Epidermal melanocyte (primary cell): ENCODE measurements at regions not wholly inside any gene's neighbourhood (a gene's known extent, or its start where the extent isn't known, plus 50 kb on each side); places are given as distances from the start of the nearest gene placed in this dataset.

Experiments used
- DNase-seq: peaks from one replicate; pipeline ENCODE4 v3.0.0; 2011; ENCODE audit warnings: low spot score; ENCODE audit not compliant: insufficient read length

DNA sequence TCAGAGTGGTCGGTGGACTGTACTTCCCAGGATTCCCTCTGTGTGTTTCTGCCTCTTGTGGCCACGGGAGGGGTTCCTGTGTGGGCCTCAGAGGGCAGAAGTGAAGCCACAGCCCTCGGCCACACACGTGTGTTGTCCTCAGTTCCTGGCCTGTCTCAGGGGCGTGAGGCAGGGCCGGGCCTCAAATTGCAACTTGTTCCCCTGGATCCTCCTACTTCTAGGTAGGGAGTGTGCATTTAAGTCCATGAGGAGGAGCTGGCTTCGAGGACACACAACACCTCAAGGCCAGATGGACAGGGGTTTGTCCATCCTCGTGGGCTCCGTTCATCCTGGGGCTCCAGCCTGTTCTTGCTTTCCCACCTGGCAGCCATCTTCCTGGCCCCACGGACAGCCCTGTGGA, 573.0 kb downstream of the TBC1D22A start:
- no peak for DNase-seq

DNA sequence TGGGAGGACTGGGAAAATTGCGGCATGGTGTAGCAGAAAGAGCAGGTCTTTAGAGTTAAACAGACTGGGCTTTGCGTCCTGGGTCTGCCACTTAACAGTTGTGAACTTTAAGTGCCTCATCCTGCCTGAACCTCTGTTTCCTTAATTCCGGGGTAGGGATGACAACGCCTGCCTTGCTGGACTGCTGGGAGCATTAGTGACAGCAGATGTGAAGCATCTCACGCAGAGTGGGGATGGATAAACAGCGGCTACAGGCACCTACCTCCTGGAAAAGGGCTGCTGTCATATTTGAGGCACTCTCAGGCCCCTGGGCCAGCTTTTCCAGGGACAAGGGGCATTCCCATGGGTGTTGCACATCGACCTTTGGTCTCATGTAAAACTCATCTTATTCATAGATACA, 572.2 kb downstream of the TBC1D22A start:
- DNase-seq: no peak

DNA sequence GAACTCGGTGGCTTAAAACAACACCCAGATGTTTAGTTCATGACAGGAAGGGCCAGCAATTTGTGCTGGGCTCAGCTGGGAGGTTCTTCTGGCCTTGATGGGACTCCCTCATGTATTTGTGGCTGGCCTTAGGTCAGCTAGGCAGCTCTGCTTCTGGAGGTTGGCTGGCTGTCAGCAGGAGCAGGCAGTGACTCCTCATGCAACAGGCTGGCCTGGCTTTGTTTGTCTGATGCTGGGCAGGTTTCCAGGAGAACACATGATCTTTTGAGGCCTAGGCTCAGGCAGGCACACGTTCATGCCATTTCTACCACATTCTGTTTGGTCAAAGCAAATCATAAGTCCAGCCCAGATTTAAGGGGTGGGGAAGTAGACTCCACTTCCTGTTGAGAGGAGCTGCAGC, 571.2 kb downstream of the TBC1D22A start:
- no peak for DNase-seq

DNA sequence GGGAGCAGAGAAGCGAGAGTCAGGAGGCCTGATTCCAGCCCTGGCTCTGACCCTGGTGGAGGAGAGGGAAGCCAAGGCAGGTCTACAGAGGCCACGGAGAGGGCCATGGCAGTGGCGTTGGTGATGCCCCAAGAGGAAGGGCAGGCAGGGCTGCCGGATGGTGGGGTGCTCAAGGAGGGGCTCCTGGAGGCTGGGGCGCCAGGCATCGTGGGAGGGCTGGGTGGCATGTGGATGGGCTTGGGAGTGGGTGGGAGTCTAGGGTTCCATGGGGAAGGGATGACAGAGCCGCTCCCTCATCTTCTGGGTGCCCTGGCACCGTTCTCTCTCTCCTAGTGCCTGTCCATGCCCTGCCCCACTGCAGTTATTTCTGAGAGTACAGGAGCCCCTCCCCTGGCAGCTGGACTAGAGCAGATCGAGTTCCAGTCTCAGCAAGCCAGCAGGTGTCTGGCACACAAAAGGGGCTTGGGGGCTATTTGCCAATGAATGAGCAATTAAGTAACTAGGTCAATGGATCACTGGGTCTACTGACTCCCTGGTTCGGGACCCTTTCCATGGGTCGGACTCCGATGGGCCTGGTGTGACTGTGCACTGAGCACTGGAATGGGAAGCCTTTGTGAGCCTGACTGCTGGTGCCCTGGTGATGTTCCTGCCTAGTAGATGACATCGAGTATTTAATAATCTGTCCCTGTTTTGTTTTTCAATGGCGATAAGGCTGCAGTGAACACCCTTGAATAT, 570.0 kb downstream of the TBC1D22A start:
- DNase-seq: no peak

DNA sequence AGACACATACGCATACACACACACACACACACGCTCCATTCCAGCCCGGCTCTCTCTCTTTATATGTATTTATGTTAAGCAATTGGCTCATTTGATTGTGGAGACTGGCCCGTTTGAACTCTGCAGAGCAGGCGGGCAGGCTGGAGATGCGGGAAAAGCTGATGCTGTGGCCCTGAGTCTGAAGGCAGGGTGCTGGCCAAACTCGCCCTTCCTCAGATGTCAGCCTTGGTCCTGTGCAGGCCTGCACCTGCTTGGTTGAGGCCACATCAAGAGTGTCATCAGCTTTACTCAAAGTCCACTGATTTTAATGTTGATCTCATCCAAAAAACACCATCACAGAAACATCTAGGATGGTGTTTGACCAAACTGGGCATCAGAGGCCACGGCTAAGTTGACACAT, 569.3 kb downstream of the TBC1D22A start:
- DNase-seq: no peak

GRCh38 chr22:47329727-47330650, 567.5 kb downstream of the TBC1D22A start:
- DNase-seq: no peak

- no peak for DNase-seq
Observed at GRCh38 chr22:47328550-47329243, 566.2 kb downstream of the TBC1D22A start.

DNA sequence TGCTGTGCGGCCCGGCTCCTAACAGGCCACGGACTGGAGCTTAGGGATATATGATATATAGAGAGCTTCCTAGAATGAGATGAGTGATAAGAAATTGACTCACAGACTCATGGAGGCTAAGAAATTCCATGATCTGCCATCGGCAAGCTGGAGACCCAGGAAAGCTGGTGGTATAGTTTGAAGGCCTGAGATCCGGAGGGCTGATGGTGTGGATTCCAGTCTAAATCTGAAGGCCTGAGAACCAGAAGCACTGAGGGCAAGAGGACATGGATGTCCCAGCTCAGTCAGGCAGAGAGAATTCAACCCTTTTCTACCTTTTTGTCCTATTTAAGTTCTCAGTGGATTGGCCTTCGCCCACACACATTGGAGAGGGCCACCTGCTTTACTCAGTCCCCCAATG, 564.8 kb downstream of the TBC1D22A start:
- DNase-seq: no peak

DNA sequence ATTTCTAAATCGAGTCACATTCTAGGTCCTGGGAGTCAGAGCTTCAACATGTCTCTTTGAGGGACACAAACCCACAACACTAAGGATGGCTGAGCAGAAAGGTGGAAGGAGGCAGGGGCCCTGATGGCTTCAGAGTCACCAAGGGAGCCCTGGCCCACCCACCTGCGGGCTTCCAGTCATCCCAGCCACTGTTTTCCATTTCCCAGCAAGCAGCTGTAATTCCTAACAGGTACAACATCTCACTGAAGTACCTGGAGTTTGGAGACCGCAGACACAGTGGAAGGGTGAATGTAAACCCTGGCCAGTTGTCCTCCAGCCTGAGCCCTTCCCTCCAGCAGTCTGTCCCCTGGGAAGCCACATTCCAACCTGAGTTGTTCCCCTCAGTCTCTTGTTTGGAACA, 562.8 kb downstream of the TBC1D22A start:
- DNase-seq: no peak

- DNase-seq: no peak
Observed at GRCh38 chr22:47324435-47324990, 562.1 kb downstream of the TBC1D22A start.

GRCh38 chr22:47323518-47323917, 561.1 kb downstream of the TBC1D22A start:
- no peak for DNase-seq

- DNase-seq: no peak
Observed at GRCh38 chr22:47322854-47323253, 560.4 kb downstream of the TBC1D22A start.

DNA sequence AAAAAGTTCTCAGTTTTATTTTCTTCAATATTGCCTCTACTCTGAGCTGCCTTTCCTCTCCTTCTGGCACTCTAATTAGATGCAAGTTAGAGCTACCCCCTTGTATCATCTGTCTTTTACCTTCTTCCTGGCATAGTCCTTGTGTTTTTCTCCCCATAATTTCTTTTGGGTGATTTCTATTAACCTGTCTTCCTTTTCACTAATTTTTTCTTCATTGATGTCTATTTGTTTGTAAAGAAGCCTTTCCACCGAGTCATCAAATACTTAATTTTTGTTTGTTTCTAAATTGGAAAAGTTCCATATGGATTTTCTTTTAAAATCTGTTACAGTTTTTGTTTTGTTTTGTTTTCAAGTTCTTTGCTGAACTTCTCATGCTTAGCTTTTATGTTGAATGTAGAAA, 558.1 kb downstream of the TBC1D22A start:
- no peak for DNase-seq

GRCh38 chr22:47318041-47318737, 555.7 kb downstream of the TBC1D22A start:
- no peak for DNase-seq

- no peak for DNase-seq
Observed at GRCh38 chr22:47315862-47316419, 553.5 kb downstream of the TBC1D22A start.

- DNase-seq: no peak
Observed at GRCh38 chr22:47310601-47311000, 548.2 kb downstream of the TBC1D22A start.

- no peak for DNase-seq
Observed at GRCh38 chr22:47309946-47310345, 547.5 kb downstream of the TBC1D22A start.

GRCh38 chr22:47309476-47309875, 547.0 kb downstream of the TBC1D22A start:
- no peak for DNase-seq

- no peak for DNase-seq
Observed at GRCh38 chr22:47308886-47309285, 546.4 kb downstream of the TBC1D22A start.

DNA sequence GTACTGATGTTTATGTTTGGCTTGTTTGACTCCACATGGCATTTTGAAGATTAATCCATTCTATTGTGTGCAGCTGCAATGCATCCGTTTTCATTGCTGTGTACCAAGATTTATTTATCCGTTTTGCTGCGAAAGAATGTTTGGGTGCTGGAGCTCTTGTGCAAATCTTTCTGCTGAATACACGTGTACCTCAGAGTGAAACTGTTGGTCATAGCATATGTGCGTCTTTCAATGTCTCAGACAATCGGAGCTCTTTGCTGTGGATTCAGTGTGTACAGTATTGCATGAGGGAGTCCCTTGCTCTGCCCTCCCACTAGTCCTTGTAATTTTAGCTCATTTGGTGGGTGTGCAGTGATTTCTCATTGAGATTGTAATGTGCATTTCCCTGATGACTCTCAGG, 545.4 kb downstream of the TBC1D22A start:
- DNase-seq: no peak

- DNase-seq: no peak
Observed at GRCh38 chr22:47307326-47307725, 544.9 kb downstream of the TBC1D22A start.
